Breast epithelium (tissue), 3 donors: ENCODE measurements at regions not wholly inside any gene's neighbourhood (a gene's known extent, or its start where the extent isn't known, plus 50 kb on each side); places are given as distances from the start of the nearest gene placed in this dataset.

ENCODE experiments used
- CTCF ChIP-seq, 3 donors: fragments of 450-650 bp; IDR thresholded peaks; one replicate each; pipeline ENCODE4 v1.5.1; 2016 to 2017; ENCODE audit warnings: antibody characterized with exemption in 3 of 3, mild to moderate bottlenecking in 3 of 3, moderate library complexity in 3 of 3
- POLR2A ChIP-seq: fragments of 450-650 bp; IDR thresholded peaks from one replicate; pipeline ENCODE4 v1.6.1; 2016; ENCODE audit warnings: antibody characterized with exemption, mild to moderate bottlenecking, moderate library complexity

DNA sequence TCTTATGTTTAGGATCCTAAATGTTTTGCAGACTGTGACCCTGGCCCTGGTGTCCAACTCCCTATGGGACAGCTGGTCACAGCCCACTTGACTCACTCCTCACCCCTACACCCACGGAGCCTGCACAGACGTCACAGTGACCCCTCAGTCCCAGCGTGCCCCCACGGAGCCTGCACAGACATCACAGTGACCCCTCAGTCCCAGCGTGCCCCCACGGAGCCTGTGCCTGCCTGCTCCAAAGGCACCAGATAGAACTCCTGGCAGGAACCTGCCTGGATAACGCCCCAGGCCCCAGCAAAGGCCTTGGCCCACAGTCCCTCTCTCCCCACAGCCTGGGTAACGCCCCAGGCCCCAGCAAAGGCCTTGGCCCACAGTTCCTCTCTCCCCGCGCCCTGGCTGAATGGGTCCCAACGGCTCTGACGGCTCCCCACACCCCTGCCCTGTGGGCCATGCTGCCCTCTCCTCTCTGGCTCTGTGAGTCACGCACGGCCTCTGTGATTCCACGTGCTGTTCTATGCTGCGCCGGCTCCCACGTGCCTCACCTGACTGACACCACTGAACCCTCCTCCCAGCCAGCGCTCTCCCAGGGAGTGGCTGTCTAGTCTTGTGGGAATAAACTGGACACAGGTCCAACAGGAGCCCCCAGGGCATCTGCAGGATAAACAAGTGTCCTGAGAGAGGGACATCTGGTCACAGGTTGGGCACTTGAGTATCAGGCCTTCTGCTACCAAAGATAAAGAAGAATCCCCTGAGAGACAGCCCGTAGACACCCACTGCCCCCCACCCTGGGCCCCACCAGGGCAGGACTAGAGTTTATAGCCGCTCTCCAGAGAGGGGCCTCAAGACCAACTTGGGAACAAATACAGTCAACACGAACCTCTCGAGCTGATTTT is 250.3 kb downstream of the BRD1 start:
- TF ChIP-seq CTCF (IDR thresholded peaks at IDR 0.05), result no peak
- TF ChIP-seq POLR2A, result no peak
